ENCODE measurements at regions not wholly inside any gene's neighbourhood (a gene's known extent, or its start where the extent isn't known, plus 50 kb on each side); places are given as distances from the start of the nearest gene placed in this dataset.

GRCh38 chr6:50455029-50455428 lies 258.3 kb upstream of the TFAP2D start:
- no peak overlapping the region for H2AK5ac ChIP-seq (ENCODE audit: low read depth, low read length)
- no peak overlapping the region for H2BK20ac ChIP-seq (ENCODE audit: low read depth, low read length)
- in situ Hi-C loops (cut with MboI; ENCODE audit: low sequenced_read_pairs) = no loop called here
- no peak overlapping the region for H3K56ac ChIP-seq (ENCODE audit: extremely low read depth, insufficient read depth, low read length)
- no peak overlapping the region for H3K23ac ChIP-seq (ENCODE audit: low read depth, low read length)
- no peak overlapping the region for H4K5ac ChIP-seq (ENCODE audit: low read depth, low read length)
- H3K9me1 ChIP-seq (ENCODE audit: insufficient read depth, low read length) = no peaks in the 10 kb centered on the region
- no peaks in the 10 kb centered on the region for H3K79me1 ChIP-seq (ENCODE audit: low read depth in 1 of 2, low read length in 2 of 2)
- H3K14ac ChIP-seq (replicated peaks; ENCODE audit: low read depth, low read length) = no peak overlapping the region
- 67% methylated on average over 1 of the region's 7 CpGs; no CpG with 5 or more reads in 1 of the 2 experiments for WGBS, 2 experiments (ENCODE audit: extremely low coverage in 2 of 2, insufficient read length in 1 of 2)
- H2AFZ ChIP-seq (replicated peaks; ENCODE audit: low read length, poor library complexity) = no peak overlapping the region
- no peak overlapping the region for H2BK5ac ChIP-seq (ENCODE audit: low read depth, low read length, poor library complexity, severe bottlenecking)
- H3K4me1 ChIP-seq (ENCODE audit: control insufficient read depth, insufficient read depth, low read length) = no peaks in the 10 kb centered on the region
- H3K9me3 ChIP-seq (ENCODE audit: control insufficient read depth, insufficient read depth, low read length) = no peaks in the 10 kb centered on the region
- no peak overlapping the region for H3K27ac ChIP-seq (ENCODE audit: insufficient read depth, low read length)
- no peak overlapping the region for H2AK9ac ChIP-seq (replicated peaks; ENCODE audit: low read depth, low read length, poor library complexity)
- H3K9ac ChIP-seq (ENCODE audit: low read depth, low read length) = no peak overlapping the region
- no peaks in the 10 kb centered on the region for H3K36me3 ChIP-seq (ENCODE audit: control insufficient read depth, insufficient read depth, low read length)
- no peak overlapping the region for H3K18ac ChIP-seq (ENCODE audit: low read depth, low read length)
- no peak overlapping the region for H4K91ac ChIP-seq (ENCODE audit: insufficient read depth, low read depth, low read length)
- no peak overlapping the region for H2BK15ac ChIP-seq (ENCODE audit: low read depth, low read length)
- no TSS peak for BruUV-seq (replicated peaks)
- H3K4me3 ChIP-seq (ENCODE audit: insufficient read depth, low read depth, low read length) = no peak overlapping the region
- intact Hi-C loops (cut with micrococcal nuclease) = no loop called here
- H3K4ac ChIP-seq (ENCODE audit: low read depth, low read length) = no peak overlapping the region
- H2BK120ac ChIP-seq (ENCODE audit: low read depth, low read length) = no peak overlapping the region
- TF ChIP-seq MAZ (IDR thresholded peaks at IDR 0.05; ENCODE audit: borderline replicate concordance, low read depth, low read length) = no peak
- TF ChIP-seq CEBPB (IDR thresholded peaks at IDR 0.05; ENCODE audit: low read depth, low read length) = no peak
- TF ChIP-seq NFE2L2 (IDR thresholded peaks at IDR 0.05; ENCODE audit: low read depth, low read length) = no peak
- no peak for TF ChIP-seq MAFK (IDR thresholded peaks at IDR 0.05; ENCODE audit: low read depth, low read length)
- no peak for TF ChIP-seq SMC3 (IDR thresholded peaks at IDR 0.05; ENCODE audit: low read depth, low read length)
- no peak for TF ChIP-seq FOS (IDR thresholded peaks at IDR 0.05; ENCODE audit: low read depth, low read length)
- TF ChIP-seq USF2 (IDR thresholded peaks at IDR 0.05; ENCODE audit: low read depth, low read length) = no peak
- no peak for TF ChIP-seq RAD21 (IDR thresholded peaks at IDR 0.05; ENCODE audit: low read length)
- no peak for TF ChIP-seq ELK1 (IDR thresholded peaks at IDR 0.05; ENCODE audit: borderline replicate concordance, low read depth, low read length)
- no peak for TF ChIP-seq CHD1 (IDR thresholded peaks at IDR 0.05; ENCODE audit: low read depth, low read length)
- no peak for TF ChIP-seq RFX5 (IDR thresholded peaks at IDR 0.05; ENCODE audit: low read depth, low read length)
- TF ChIP-seq BHLHE40 (IDR thresholded peaks at IDR 0.05; ENCODE audit: low read depth, low read length) = no peak
- ATAC-seq (ENCODE audit: low read depth) (no peak), DNase-seq (no peak)
- no peak overlapping the region for H4K8ac ChIP-seq (ENCODE audit: low read depth in 2 of 2, low read length in 2 of 2)
- no peaks in the 10 kb centered on the region for H3K27me3 ChIP-seq (ENCODE audit: control insufficient read depth, insufficient read depth, low read length)
- no peaks in the 10 kb centered on the region for H4K20me1 ChIP-seq (ENCODE audit: insufficient read depth, low read length)
- no peak overlapping the region for H3K4me2 ChIP-seq (ENCODE audit: low read depth, low read length)
- ChIA-PET CTCF (no interaction called here), POLR2A (ENCODE audit: unreplicated experiment) (no interaction called here)
- dilution Hi-C loops (cut with HindIII; ENCODE audit: low sequenced_read_pairs, unreplicated experiment) = no loop called here
